ENCODE measurements at regions not wholly inside any gene's neighbourhood (a gene's known extent, or its start where the extent isn't known, plus 50 kb on each side); places are given as distances from the start of the nearest gene placed in this dataset.

DNA sequence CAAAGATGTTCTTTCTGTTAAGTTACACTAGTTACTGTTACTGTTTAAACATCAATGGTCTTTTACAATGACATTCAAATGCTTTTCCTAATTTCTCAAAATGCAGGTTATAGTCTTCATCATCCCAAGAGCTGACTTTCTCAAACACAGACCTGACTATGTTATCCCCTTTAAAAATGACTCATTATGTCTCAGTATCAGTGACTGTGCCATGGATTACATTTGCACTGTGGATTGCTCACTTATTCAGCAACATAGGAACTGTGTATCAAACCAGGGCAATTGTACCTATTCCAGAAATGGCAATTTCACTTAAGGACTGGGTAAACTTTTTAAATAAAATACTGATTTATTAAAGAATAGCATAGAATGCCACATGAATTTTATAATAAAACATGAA, 630.2 kb upstream of the NOVA1 start:
- no peak for TF ChIP-seq TCF7L2 (IDR thresholded peaks at IDR 0.05; ENCODE audit: low read depth, low read length)
- no peak for TF ChIP-seq POLR2AphosphoS5 (IDR thresholded peaks at IDR 0.05; ENCODE audit: low read depth, low read length)
- TF ChIP-seq, protein P1, sequence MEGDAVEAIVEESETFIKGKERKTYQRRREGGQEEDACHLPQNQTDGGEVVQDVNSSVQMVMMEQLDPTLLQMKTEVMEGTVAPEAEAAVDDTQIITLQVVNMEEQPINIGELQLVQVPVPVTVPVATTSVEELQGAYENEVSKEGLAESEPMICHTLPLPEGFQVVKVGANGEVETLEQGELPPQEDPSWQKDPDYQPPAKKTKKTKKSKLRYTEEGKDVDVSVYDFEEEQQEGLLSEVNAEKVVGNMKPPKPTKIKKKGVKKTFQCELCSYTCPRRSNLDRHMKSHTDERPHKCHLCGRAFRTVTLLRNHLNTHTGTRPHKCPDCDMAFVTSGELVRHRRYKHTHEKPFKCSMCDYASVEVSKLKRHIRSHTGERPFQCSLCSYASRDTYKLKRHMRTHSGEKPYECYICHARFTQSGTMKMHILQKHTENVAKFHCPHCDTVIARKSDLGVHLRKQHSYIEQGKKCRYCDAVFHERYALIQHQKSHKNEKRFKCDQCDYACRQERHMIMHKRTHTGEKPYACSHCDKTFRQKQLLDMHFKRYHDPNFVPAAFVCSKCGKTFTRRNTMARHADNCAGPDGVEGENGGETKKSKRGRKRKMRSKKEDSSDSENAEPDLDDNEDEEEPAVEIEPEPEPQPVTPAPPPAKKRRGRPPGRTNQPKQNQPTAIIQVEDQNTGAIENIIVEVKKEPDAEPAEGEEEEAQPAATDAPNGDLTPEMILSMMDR (IDR thresholded peaks at IDR 0.05), result no peak
- TF ChIP-seq SIN3A (IDR thresholded peaks at IDR 0.05; ENCODE audit: borderline replicate concordance, insufficient read depth, low read depth, low read length), result no peak
- TF ChIP-seq, protein P2, sequence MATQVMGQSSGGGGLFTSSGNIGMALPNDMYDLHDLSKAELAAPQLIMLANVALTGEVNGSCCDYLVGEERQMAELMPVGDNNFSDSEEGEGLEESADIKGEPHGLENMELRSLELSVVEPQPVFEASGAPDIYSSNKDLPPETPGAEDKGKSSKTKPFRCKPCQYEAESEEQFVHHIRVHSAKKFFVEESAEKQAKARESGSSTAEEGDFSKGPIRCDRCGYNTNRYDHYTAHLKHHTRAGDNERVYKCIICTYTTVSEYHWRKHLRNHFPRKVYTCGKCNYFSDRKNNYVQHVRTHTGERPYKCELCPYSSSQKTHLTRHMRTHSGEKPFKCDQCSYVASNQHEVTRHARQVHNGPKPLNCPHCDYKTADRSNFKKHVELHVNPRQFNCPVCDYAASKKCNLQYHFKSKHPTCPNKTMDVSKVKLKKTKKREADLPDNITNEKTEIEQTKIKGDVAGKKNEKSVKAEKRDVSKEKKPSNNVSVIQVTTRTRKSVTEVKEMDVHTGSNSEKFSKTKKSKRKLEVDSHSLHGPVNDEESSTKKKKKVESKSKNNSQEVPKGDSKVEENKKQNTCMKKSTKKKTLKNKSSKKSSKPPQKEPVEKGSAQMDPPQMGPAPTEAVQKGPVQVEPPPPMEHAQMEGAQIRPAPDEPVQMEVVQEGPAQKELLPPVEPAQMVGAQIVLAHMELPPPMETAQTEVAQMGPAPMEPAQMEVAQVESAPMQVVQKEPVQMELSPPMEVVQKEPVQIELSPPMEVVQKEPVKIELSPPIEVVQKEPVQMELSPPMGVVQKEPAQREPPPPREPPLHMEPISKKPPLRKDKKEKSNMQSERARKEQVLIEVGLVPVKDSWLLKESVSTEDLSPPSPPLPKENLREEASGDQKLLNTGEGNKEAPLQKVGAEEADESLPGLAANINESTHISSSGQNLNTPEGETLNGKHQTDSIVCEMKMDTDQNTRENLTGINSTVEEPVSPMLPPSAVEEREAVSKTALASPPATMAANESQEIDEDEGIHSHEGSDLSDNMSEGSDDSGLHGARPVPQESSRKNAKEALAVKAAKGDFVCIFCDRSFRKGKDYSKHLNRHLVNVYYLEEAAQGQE (IDR thresholded peaks at IDR 0.05; ENCODE audit: insufficient read depth in 1 of 2, low read depth in 2 of 2, low read length in 1 of 2), result no peak
- ChIA-PET CTCF (no interaction called here), POLR2A (no interaction called here)
- BruUV-seq (replicated peaks), result no TSS peak
- Histone ChIP-seq H3K9me3 (ENCODE audit: control insufficient read depth, insufficient read depth, low read depth, low read length) (no peaks in the 10 kb centered on the region), H3K4me3 (ENCODE audit: low read depth in 2 of 2, low read length in 2 of 2) (no peak overlapping the region), H3K27ac (ENCODE audit: low read length) (no peak overlapping the region), H3K36me3 (ENCODE audit: control insufficient read depth, insufficient read depth, low read length) (no peaks in the 10 kb centered on the region), H3K27me3 (ENCODE audit: control insufficient read depth, insufficient read depth, low read length) (no peaks in the 10 kb centered on the region), H3K4me1 (ENCODE audit: control insufficient read depth, insufficient read depth, low read length) (no peaks in the 10 kb centered on the region)
- in situ Hi-C loops (cut with HindIII; ENCODE audit: low pct_unique_long_range_greater_than_20kb, low sequenced_read_pairs), result no loop called here
- ATAC-seq (no peak), DNase-seq (ENCODE audit: low read depth, low spot score) (no peak)
- intact Hi-C loops (cut with micrococcal nuclease; ENCODE audit: unreplicated experiment), result no loop called here

DNA sequence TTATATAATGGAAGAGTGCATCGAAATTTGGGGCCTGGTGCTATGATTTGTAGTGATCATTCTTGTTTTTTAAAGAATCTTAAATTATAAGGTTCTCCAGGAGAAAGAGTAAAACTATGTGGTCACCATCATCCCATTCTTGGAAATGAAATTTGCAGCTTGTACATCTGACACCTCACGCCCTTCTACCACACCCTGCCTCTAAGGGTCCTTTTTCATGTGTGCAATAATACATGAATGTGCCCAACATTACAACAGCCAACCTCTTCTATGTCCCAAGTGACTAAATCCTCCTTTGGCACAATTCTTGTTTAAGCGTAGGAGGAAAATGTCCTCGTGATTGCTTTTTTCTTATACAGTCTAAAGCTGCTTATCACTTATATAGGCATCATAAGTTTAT, 636.5 kb upstream of the NOVA1 start:
- Histone ChIP-seq H3K27me3 (ENCODE audit: control insufficient read depth, insufficient read depth, low read length) (no peaks in the 10 kb centered on the region), H3K4me3 (ENCODE audit: low read depth in 2 of 2, low read length in 2 of 2) (no peak overlapping the region), H3K9me3 (ENCODE audit: control insufficient read depth, insufficient read depth, low read depth, low read length) (no peaks in the 10 kb centered on the region), H3K4me1 (ENCODE audit: control insufficient read depth, insufficient read depth, low read length) (no peaks in the 10 kb centered on the region), H3K27ac (ENCODE audit: low read length) (no peak overlapping the region), H3K36me3 (ENCODE audit: control insufficient read depth, insufficient read depth, low read length) (no peaks in the 10 kb centered on the region)
- in situ Hi-C loops (cut with HindIII; ENCODE audit: low pct_unique_long_range_greater_than_20kb, low sequenced_read_pairs) (no loop called here), intact Hi-C loops (cut with micrococcal nuclease; ENCODE audit: unreplicated experiment) (no loop called here)
- ATAC-seq (no peak), DNase-seq (ENCODE audit: low read depth, low spot score) (no peak)
- CTCF ChIA-PET, result no interaction called here
- POLR2A ChIA-PET, result no interaction called here
- TF ChIP-seq TCF7L2 (IDR thresholded peaks at IDR 0.05; ENCODE audit: low read depth, low read length) (no peak), SIN3A (IDR thresholded peaks at IDR 0.05; ENCODE audit: borderline replicate concordance, insufficient read depth, low read depth, low read length) (no peak), POLR2AphosphoS5 (IDR thresholded peaks at IDR 0.05; ENCODE audit: low read depth, low read length) (no peak)
- TF ChIP-seq, protein P1 (IDR thresholded peaks at IDR 0.05), result no peak
- TF ChIP-seq, protein P2 (IDR thresholded peaks at IDR 0.05; ENCODE audit: insufficient read depth in 1 of 2, low read depth in 2 of 2, low read length in 1 of 2), result no peak
- BruUV-seq (replicated peaks), result no TSS peak
